GM12878 (cell line): ENCODE measurements at regions not wholly inside any gene's neighbourhood (a gene's known extent, or its start where the extent isn't known, plus 50 kb on each side); places are given as distances from the start of the nearest gene placed in this dataset.

Source experiments
- ATAC-seq: fragments of 200-7000 bp; cut with Tn5 transposase; 3 replicates; pipeline ENCODE4 v1.9.1; 2020; ENCODE audit warnings: mild to moderate bottlenecking, moderate library complexity
- BruUV-seq: library from RNA; stranded (reverse); fragments of 400-500 nt; replicated peaks from 2 replicates; lab custom pipeline; 2021; lab: Mats Ljungman, UMichigan
- CTCF ChIA-PET: fragments of 300-600 bp; sonication (Branson Sonifier 250); formaldehyde crosslinking; extraction: SDS; loops from one replicate; lab custom pipeline; 2021; ENCODE audit warnings: inconsistent platforms; lab: Yijun Ruan, JAX
- POLR2A ChIA-PET: fragments of 350-600 bp; formaldehyde crosslinking; extraction: SDS; loops from one replicate; lab custom pipeline; 2021; ENCODE audit warnings: inconsistent platforms; lab: Charles Lee
- RAD21 ChIA-PET: fragments of 300-600 bp; sonication (Branson Sonifier 250); formaldehyde crosslinking; loops from one replicate; lab custom pipeline; 2023; ENCODE audit warnings: antibody characterized with exemption; ENCODE audit not compliant: unreplicated experiment; lab: Charles Lee
- SMC1A ChIA-PET: fragments of 300-600 bp; sonication (Branson Sonifier 250); formaldehyde crosslinking; loops from one replicate; lab custom pipeline; 2023; ENCODE audit not compliant: unreplicated experiment, uncharacterized antibody; lab: Charles Lee
- DNase-seq: peaks from one replicate; pipeline ENCODE4 v3.0.0-alpha.2; 2011; ENCODE audit warnings: low read depth, low spot score
- FAIRE-seq: peaks from 3 replicates; lab custom pipeline; 2011; peaks lifted over from hg19 to GRCh38; lab: Jason Lieb, UNC
- H2AFZ ChIP-seq: 2 replicates; pipeline ENCODE4 v1.6.0; 2011; ENCODE audit warnings: low read depth, low read length, control low read depth; ENCODE audit not compliant: control insufficient read depth
- H3K27ac ChIP-seq: 2 replicates; pipeline ENCODE4 v1.5.1; 2011; ENCODE audit warnings: control low read depth; ENCODE audit not compliant: control insufficient read depth, insufficient read depth
- H3K27me3 ChIP-seq, 2 experiments: replicated peaks in 1 of 2; 2 replicates each; pipeline versions ENCODE4 v1.6.0 to v1.6.1; 2011; ENCODE audit warnings: low read length in 1 of 2; ENCODE audit not compliant: control insufficient read depth in 2 of 2, insufficient read depth in 2 of 2
- H3K36me3 ChIP-seq, 2 experiments: 2 replicates each; pipeline ENCODE4 v1.5.1; 2011; ENCODE audit warnings: low read length in 1 of 2; ENCODE audit not compliant: control insufficient read depth in 2 of 2, insufficient read depth in 2 of 2
- H3K4me1 ChIP-seq: 2 replicates; pipeline ENCODE4 v1.6.1; 2011; ENCODE audit warnings: mild to moderate bottlenecking, low read length, moderate library complexity, mixed read lengths; ENCODE audit not compliant: control insufficient read depth, insufficient read depth
- H3K4me2 ChIP-seq: 2 replicates; pipeline ENCODE4 v1.6.0; 2011; ENCODE audit warnings: control low read depth; ENCODE audit not compliant: control insufficient read depth, insufficient read depth
- H3K4me3 ChIP-seq: fragments of 200-600 bp; sonication (generic); 2 replicates; pipeline ENCODE4 v1.5.1; 2016
- H3K79me2 ChIP-seq: 2 replicates; pipeline ENCODE4 v1.6.0; 2011; ENCODE audit warnings: low read length; ENCODE audit not compliant: control insufficient read depth, insufficient read depth
- H3K9ac ChIP-seq: 2 replicates; pipeline ENCODE4 v1.8.0; 2011; ENCODE audit warnings: low read length, control low read depth, mixed read lengths; ENCODE audit not compliant: control insufficient read depth, insufficient read depth
- H3K9me3 ChIP-seq: replicated peaks from 3 replicates; pipeline ENCODE4 v1.5.1; 2011; ENCODE audit warnings: mild to moderate bottlenecking, low read length; ENCODE audit not compliant: control insufficient read depth, insufficient read depth
- H4K20me1 ChIP-seq: 2 replicates; pipeline ENCODE4 v1.6.0; 2011; ENCODE audit not compliant: control insufficient read depth, insufficient read depth
- CBX3 ChIP-seq: fragments of 200-600 bp; sonication (generic); IDR thresholded peaks from 2 replicates; pipeline ENCODE4 v1.6.1; 2016; ENCODE audit warnings: low read depth, borderline replicate concordance
- ESRRA ChIP-seq: IDR thresholded peaks from 2 replicates; pipeline ENCODE4 v1.6.1; 2012; ENCODE audit warnings: mild to moderate bottlenecking, low read length, improper control_type of control experiment
- JUND ChIP-seq: IDR thresholded peaks from 2 replicates; pipeline ENCODE4 v1.6.1; 2012; ENCODE audit warnings: low read depth, mild to moderate bottlenecking, low read length, improper control_type of control experiment, moderate library complexity
- NFYA ChIP-seq: IDR thresholded peaks from 2 replicates; pipeline ENCODE4 v1.6.1; 2011; ENCODE audit warnings: low read depth, mild to moderate bottlenecking, low read length, improper control_type of control experiment, borderline replicate concordance
- RAD21 ChIP-seq: IDR thresholded peaks from 2 replicates; pipeline ENCODE4 v1.6.1; 2011; ENCODE audit warnings: mild to moderate bottlenecking, low read depth, low read length, moderate library complexity; ENCODE audit not compliant: insufficient read depth
- RCOR1 ChIP-seq: conservative IDR thresholded peaks from 2 replicates; pipeline ENCODE4 v1.6.1; 2012; ENCODE audit warnings: low read depth, low read length, improper control_type of control experiment
- SMC3 ChIP-seq: IDR thresholded peaks from 2 replicates; pipeline ENCODE4 v1.6.1; 2011; ENCODE audit warnings: low read length, improper control_type of control experiment, borderline replicate concordance
- WRNIP1 ChIP-seq: IDR thresholded peaks from 2 replicates; pipeline ENCODE4 v1.6.1; 2011; ENCODE audit warnings: low read depth, low read length, improper control_type of control experiment, borderline replicate concordance
- WGBS: methylation state at CpG from one replicate; pipeline ENCODE4 v1.1.6; 2016; ENCODE audit warnings: low lambda C conversion rate; ENCODE audit not compliant: insufficient replicate concordance, insufficient coverage; ENCODE audit errors: missing lambda C conversion rate; 5-methylcytosine and 5-hydroxymethylcytosine counted together
- in situ Hi-C: fragments of 300-500 bp; cut with MboI; formaldehyde crosslinking; loops from 9 replicates; pipeline ENCODE4 v1.14.3; 2018; ENCODE audit warnings: mixed read lengths
- intact Hi-C: fragments of 100-400 bp; cut with micrococcal nuclease; formaldehyde crosslinking; loops from one replicate; pipeline ENCODE4 v1.14.2; 2022; ENCODE audit not compliant: unreplicated experiment
- TF ChIP-seq, protein P1 (sequence below), 3 experiments: IDR thresholded peaks in 2 of 3; conservative IDR thresholded peaks in 1 of 3; 2 replicates each; pipeline ENCODE4 v1.5.1; 2011; ENCODE audit warnings: low read depth in 3 of 3, low read length in 3 of 3, mild to moderate bottlenecking in 3 of 3, control low read depth in 2 of 3, moderate library complexity in 2 of 3, inconsistent platforms in 1 of 3, mixed read lengths in 1 of 3; ENCODE audit not compliant: control insufficient read depth in 2 of 3, insufficient read depth in 1 of 3; ENCODE audit errors: extremely low read depth in 1 of 3

DNA sequence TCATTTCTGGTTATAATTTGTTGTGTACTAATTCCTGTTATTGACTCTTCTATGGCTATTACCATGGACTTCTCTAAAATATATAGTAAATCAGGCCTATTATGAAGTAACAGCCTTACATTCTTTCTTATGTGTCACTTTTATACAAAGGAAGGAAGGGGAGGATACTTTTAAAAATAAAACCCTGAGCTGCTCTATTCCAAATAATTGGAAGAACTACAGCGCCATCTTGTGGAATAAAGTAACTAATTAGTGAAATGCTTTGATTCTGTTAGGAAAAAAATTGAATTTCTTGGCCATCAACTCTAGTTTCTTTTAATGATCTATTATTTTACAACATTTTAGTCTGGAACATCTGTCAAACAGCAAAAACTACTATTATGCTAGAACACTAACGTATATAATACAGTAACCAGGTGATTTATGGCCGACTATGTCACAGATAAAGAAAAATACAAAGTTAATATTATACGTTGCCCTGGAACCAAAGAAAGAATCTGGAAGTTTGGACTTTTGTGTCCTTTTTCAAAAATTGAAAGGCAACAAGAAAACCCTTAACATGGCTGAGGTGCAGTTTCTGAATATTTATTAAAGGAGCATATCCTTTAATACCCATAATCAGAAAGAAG lies 55.0 kb upstream of the NELL2 start:
- DNase-seq = no peak
- Histone ChIP-seq H3K36me3 (no peaks in the 10 kb centered on the region), H3K9ac (no peak overlapping the region), H3K79me2 (no peaks in the 10 kb centered on the region), H3K4me3 (no peak overlapping the region), H4K20me1 (no peaks in the 10 kb centered on the region), H3K27ac (no peak overlapping the region), H3K4me2 (no peak overlapping the region), H3K4me1 (no peaks in the 10 kb centered on the region), H3K27me3 (no peaks in the 10 kb centered on the region), H3K9me3 (no peaks in the 10 kb centered on the region), H2AFZ (no peak overlapping the region)
- CTCF ChIA-PET = interaction anchor here (0.7 to 3.3 kb wide), 35 partner anchors 10 to 1486 kb away, joined by 3 to 29 read pairs (median 4); no protein-coding TSS in a partner anchor
- TF ChIP-seq NFYA (no peak), RCOR1 (no peak), WRNIP1 (no peak), CBX3 (no peak), ESRRA (no peak), SMC3 (peak; percentile 67; the same call in 1 of the 2 replicates), JUND (no peak), RAD21 (peak; percentile 83)
- TF ChIP-seq, protein P1, sequence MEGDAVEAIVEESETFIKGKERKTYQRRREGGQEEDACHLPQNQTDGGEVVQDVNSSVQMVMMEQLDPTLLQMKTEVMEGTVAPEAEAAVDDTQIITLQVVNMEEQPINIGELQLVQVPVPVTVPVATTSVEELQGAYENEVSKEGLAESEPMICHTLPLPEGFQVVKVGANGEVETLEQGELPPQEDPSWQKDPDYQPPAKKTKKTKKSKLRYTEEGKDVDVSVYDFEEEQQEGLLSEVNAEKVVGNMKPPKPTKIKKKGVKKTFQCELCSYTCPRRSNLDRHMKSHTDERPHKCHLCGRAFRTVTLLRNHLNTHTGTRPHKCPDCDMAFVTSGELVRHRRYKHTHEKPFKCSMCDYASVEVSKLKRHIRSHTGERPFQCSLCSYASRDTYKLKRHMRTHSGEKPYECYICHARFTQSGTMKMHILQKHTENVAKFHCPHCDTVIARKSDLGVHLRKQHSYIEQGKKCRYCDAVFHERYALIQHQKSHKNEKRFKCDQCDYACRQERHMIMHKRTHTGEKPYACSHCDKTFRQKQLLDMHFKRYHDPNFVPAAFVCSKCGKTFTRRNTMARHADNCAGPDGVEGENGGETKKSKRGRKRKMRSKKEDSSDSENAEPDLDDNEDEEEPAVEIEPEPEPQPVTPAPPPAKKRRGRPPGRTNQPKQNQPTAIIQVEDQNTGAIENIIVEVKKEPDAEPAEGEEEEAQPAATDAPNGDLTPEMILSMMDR (IDR thresholded peaks at IDR 0.05 in 2 of 3, conservative IDR thresholded peaks at IDR 0.05 in 1 of 3; ENCODE audit: control insufficient read depth in 2 of 3, extremely low read depth in 1 of 3, insufficient read depth in 1 of 3, low read depth in 3 of 3, low read length in 3 of 3) = peak; percentile 4 to 58 (median 38); a peak in 2 of 6 replicates
- POLR2A ChIA-PET = no interaction called here
- intact Hi-C loops (loop anchor here (1.0 to 2.0 kb wide), 3 partner anchors 156 to 974 kb away; no protein-coding TSS in a partner anchor), in situ Hi-C loops (no loop called here)
- SMC1A ChIA-PET = interaction anchor here (0.6 to 3.4 kb wide), 18 partner anchors 10 to 980 kb away, joined by 3 to 26 read pairs (median 4); no protein-coding TSS in a partner anchor
- no TSS peak for BruUV-seq
- no peak for FAIRE-seq
- RAD21 ChIA-PET = interaction anchor here (0.7 to 3.0 kb wide), 17 partner anchors 10 to 976 kb away, joined by 3 to 37 read pairs (median 4); no protein-coding TSS in a partner anchor
- ATAC-seq = peak; percentile 66
- WGBS = 0% methylated on average over 4 of the region's 4 CpGs
